ENCODE measurements at regions not wholly inside any gene's neighbourhood (a gene's known extent, or its start where the extent isn't known, plus 50 kb on each side); places are given as distances from the start of the nearest gene placed in this dataset.

DNA sequence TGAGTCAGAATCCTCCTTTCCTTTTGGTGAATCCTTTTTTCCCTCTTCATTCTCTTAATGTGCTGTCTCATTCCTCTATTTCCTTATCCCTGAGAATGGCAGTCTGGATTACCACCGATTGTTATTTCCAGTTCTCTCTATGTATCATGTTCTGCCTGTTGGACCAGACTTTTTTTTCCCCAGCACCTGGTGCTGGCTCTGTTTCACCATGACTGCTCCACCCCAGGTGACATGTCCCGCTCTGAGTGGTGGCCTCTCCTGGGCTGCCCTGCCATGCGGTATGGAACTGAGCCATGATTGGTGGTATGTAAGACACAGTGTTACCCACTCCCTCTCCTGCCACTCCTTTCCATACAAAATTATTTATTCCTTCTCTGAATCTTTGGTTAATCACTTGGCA, 399.9 kb downstream of the GATA3 start:
- TF ChIP-seq TOX (CRISPR knock-in tag; IDR thresholded peaks at IDR 0.05; ENCODE audit: borderline replicate concordance) (no peak), ZFP3 (CRISPR knock-in tag; IDR thresholded peaks at IDR 0.05) (no peak), ZFP30 (CRISPR knock-in tag; IDR thresholded peaks at IDR 0.05) (no peak), ZC3H10 (CRISPR knock-in tag; IDR thresholded peaks at IDR 0.05) (no peak), PPARA (CRISPR knock-in tag; IDR thresholded peaks at IDR 0.05; ENCODE audit: borderline replicate concordance) (no peak), ZNF8 (CRISPR knock-in tag; IDR thresholded peaks at IDR 0.05) (no peak), TCF4 (CRISPR knock-in tag; IDR thresholded peaks at IDR 0.05; ENCODE audit: borderline replicate concordance) (no peak), ARNTL (CRISPR knock-in tag; IDR thresholded peaks at IDR 0.05; ENCODE audit: borderline replicate concordance, low read depth) (no peak), ZNF565 (CRISPR knock-in tag; conservative IDR thresholded peaks at IDR 0.05; ENCODE audit: low read depth) (no peak)
- TF ChIP-seq, protein P1, sequence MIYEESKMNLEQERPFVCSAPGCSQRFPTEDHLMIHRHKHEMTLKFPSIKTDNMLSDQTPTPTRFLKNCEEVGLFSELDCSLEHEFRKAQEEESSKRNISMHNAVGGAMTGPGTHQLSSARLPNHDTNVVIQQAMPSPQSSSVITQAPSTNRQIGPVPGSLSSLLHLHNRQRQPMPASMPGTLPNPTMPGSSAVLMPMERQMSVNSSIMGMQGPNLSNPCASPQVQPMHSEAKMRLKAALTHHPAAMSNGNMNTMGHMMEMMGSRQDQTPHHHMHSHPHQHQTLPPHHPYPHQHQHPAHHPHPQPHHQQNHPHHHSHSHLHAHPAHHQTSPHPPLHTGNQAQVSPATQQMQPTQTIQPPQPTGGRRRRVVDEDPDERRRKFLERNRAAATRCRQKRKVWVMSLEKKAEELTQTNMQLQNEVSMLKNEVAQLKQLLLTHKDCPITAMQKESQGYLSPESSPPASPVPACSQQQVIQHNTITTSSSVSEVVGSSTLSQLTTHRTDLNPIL (CRISPR knock-in tag; IDR thresholded peaks at IDR 0.05; ENCODE audit: low read depth), result no peak
- ATAC-seq, result no peak

DNA sequence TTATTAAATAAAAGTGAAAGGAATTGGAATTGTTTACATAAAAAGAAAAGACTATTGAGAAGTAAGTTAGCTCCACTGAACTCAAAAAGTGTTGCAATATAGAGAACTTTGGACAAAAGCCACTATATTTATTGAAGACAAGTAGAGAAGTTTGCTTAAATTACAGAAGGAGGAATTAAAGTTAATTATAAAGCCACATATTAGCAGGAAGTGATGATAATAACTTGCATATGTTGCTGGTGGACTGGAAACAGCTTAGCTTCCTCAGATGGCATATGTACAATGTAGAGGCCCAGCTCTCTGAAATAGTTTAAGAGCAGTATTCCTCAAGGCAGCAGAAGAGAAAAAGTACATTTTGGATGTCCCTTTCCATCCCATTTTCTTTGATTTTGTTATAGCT, 400.7 kb downstream of the GATA3 start:
- TF ChIP-seq, protein P2, sequence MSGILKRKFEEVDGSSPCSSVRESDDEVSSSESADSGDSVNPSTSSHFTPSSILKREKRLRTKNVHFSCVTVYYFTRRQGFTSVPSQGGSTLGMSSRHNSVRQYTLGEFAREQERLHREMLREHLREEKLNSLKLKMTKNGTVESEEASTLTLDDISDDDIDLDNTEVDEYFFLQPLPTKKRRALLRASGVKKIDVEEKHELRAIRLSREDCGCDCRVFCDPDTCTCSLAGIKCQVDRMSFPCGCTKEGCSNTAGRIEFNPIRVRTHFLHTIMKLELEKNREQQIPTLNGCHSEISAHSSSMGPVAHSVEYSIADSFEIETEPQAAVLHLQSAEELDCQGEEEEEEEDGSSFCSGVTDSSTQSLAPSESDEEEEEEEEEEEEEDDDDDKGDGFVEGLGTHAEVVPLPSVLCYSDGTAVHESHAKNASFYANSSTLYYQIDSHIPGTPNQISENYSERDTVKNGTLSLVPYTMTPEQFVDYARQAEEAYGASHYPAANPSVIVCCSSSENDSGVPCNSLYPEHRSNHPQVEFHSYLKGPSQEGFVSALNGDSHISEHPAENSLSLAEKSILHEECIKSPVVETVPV (CRISPR knock-in tag; IDR thresholded peaks at IDR 0.05), result no peak
- TF ChIP-seq ZNF565 (CRISPR knock-in tag; conservative IDR thresholded peaks at IDR 0.05; ENCODE audit: low read depth) (no peak), ARNTL (CRISPR knock-in tag; IDR thresholded peaks at IDR 0.05; ENCODE audit: borderline replicate concordance, low read depth) (no peak)
- no peak for ATAC-seq

DNA sequence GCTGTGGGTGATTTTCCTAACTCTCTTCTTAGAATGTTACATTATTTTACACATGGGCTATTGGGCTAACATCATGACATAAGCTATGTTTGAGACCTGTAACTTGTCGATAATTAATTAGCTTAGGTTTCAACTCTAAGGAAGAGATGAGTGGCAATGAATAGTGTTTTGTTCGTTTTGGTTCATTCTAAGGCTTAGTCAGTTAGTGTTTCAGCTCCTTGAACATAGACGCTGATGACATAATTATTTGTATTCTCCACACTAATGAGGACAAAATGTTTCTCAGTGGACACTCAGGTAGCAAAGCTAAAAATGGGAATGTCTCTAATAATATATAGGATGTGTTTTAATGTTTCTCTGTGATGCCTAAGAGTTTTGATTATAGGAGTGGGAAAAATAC, 401.9 kb downstream of the GATA3 start:
- TF ChIP-seq ZNF565 (CRISPR knock-in tag; conservative IDR thresholded peaks at IDR 0.05; ENCODE audit: low read depth) (no peak), ZFP3 (CRISPR knock-in tag; IDR thresholded peaks at IDR 0.05) (no peak), ISL1 (CRISPR knock-in tag; IDR thresholded peaks at IDR 0.05) (no peak), RARB (CRISPR knock-in tag; IDR thresholded peaks at IDR 0.05) (no peak), TOX (CRISPR knock-in tag; IDR thresholded peaks at IDR 0.05; ENCODE audit: borderline replicate concordance) (no peak), ZNF8 (CRISPR knock-in tag; IDR thresholded peaks at IDR 0.05) (no peak), ARNTL (CRISPR knock-in tag; IDR thresholded peaks at IDR 0.05; ENCODE audit: borderline replicate concordance, low read depth) (no peak), ZC3H10 (CRISPR knock-in tag; IDR thresholded peaks at IDR 0.05) (no peak)
- TF ChIP-seq, protein P3, sequence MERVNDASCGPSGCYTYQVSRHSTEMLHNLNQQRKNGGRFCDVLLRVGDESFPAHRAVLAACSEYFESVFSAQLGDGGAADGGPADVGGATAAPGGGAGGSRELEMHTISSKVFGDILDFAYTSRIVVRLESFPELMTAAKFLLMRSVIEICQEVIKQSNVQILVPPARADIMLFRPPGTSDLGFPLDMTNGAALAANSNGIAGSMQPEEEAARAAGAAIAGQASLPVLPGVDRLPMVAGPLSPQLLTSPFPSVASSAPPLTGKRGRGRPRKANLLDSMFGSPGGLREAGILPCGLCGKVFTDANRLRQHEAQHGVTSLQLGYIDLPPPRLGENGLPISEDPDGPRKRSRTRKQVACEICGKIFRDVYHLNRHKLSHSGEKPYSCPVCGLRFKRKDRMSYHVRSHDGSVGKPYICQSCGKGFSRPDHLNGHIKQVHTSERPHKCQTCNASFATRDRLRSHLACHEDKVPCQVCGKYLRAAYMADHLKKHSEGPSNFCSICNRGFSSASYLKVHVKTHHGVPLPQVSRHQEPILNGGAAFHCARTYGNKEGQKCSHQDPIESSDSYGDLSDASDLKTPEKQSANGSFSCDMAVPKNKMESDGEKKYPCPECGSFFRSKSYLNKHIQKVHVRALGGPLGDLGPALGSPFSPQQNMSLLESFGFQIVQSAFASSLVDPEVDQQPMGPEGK (CRISPR knock-in tag; IDR thresholded peaks at IDR 0.05; ENCODE audit: borderline replicate concordance), result no peak
- ATAC-seq, result no peak

DNA sequence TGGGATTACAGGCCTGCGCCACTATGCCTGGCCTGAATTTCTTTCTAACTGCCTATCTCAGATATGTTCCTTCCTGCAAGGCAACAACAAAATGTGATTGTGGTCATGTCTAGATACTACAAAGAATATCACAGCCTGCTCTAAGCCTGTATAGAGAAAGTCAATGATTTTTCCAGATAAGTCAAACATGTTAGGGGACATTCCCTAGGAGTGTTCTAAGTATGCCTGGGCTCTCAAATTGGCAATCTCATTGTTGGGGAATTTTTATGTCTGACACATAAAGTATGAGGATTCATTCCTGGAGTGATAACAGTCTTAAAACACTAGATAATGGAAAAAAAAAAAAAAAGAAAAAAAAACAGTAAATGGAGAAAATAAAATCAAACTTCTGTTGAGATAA, 406.1 kb downstream of the GATA3 start:
- no peak for ATAC-seq
- TF ChIP-seq ZFP3 (CRISPR knock-in tag; IDR thresholded peaks at IDR 0.05) (no peak), ESRRG (CRISPR knock-in tag; IDR thresholded peaks at IDR 0.05) (no peak), ZNF70 (CRISPR knock-in tag; IDR thresholded peaks at IDR 0.05) (no peak), OSR1 (CRISPR knock-in tag; IDR thresholded peaks at IDR 0.05) (no peak), GLIS3 (CRISPR knock-in tag; IDR thresholded peaks at IDR 0.05) (no peak), TOX (CRISPR knock-in tag; IDR thresholded peaks at IDR 0.05; ENCODE audit: borderline replicate concordance) (no peak), TCF4 (CRISPR knock-in tag; IDR thresholded peaks at IDR 0.05; ENCODE audit: borderline replicate concordance) (no peak), SNAI2 (CRISPR knock-in tag; IDR thresholded peaks at IDR 0.05) (no peak), ZNF565 (CRISPR knock-in tag; conservative IDR thresholded peaks at IDR 0.05; ENCODE audit: low read depth) (no peak), ZFP30 (CRISPR knock-in tag; IDR thresholded peaks at IDR 0.05) (no peak), ARNTL (CRISPR knock-in tag; IDR thresholded peaks at IDR 0.05; ENCODE audit: borderline replicate concordance, low read depth) (no peak), ZNF8 (CRISPR knock-in tag; IDR thresholded peaks at IDR 0.05) (no peak), PPARA (CRISPR knock-in tag; IDR thresholded peaks at IDR 0.05; ENCODE audit: borderline replicate concordance) (no peak), BACH2 (CRISPR knock-in tag; IDR thresholded peaks at IDR 0.05; ENCODE audit: borderline replicate concordance) (no peak), RARB (CRISPR knock-in tag; IDR thresholded peaks at IDR 0.05) (no peak), CSDC2 (CRISPR knock-in tag; IDR thresholded peaks at IDR 0.05) (no peak)
- TF ChIP-seq, protein P4, sequence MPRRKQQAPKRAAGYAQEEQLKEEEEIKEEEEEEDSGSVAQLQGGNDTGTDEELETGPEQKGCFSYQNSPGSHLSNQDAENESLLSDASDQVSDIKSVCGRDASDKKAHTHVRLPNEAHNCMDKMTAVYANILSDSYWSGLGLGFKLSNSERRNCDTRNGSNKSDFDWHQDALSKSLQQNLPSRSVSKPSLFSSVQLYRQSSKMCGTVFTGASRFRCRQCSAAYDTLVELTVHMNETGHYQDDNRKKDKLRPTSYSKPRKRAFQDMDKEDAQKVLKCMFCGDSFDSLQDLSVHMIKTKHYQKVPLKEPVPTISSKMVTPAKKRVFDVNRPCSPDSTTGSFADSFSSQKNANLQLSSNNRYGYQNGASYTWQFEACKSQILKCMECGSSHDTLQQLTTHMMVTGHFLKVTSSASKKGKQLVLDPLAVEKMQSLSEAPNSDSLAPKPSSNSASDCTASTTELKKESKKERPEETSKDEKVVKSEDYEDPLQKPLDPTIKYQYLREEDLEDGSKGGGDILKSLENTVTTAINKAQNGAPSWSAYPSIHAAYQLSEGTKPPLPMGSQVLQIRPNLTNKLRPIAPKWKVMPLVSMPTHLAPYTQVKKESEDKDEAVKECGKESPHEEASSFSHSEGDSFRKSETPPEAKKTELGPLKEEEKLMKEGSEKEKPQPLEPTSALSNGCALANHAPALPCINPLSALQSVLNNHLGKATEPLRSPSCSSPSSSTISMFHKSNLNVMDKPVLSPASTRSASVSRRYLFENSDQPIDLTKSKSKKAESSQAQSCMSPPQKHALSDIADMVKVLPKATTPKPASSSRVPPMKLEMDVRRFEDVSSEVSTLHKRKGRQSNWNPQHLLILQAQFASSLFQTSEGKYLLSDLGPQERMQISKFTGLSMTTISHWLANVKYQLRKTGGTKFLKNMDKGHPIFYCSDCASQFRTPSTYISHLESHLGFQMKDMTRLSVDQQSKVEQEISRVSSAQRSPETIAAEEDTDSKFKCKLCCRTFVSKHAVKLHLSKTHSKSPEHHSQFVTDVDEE (CRISPR knock-in tag; IDR thresholded peaks at IDR 0.05), result no peak
- TF ChIP-seq, protein P1 (CRISPR knock-in tag; IDR thresholded peaks at IDR 0.05; ENCODE audit: low read depth), result no peak
- TF ChIP-seq, protein P3 (CRISPR knock-in tag; IDR thresholded peaks at IDR 0.05; ENCODE audit: borderline replicate concordance), result no peak
- TF ChIP-seq, protein P2 (CRISPR knock-in tag; IDR thresholded peaks at IDR 0.05), result no peak
